ENCODE measurements at regions not wholly inside any gene's neighbourhood (a gene's known extent, or its start where the extent isn't known, plus 50 kb on each side); places are given as distances from the start of the nearest gene placed in this dataset.

DNA sequence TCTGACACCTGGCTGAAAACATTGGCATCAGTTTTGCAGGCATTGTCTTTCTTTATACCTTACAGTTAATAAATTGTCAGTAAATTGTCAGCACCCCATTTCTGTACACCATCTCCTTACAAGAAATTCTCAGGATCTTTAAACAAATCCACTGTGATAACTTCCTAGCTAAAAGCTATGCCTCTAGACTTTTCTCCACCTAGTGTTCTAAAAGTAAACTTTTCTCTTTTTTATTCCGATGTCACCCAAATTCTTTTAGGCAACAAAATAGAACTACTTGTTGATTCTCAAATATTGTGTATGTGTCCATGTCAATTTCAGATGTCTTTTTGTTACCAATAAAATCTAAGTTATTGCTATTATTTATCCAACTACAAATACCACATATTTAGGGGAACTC, 617.4 kb upstream of the NRXN1 start:
- no peak overlapping the region for H3K27ac Mint-ChIP-seq (ENCODE audit: low read depth, unreplicated experiment)
- no peaks in the 10 kb centered on the region for H3K9me3 Mint-ChIP-seq (ENCODE audit: unreplicated experiment)
- no peaks in the 10 kb centered on the region for H3K4me1 Mint-ChIP-seq (ENCODE audit: insufficient read depth, unreplicated experiment)
- intact Hi-C loops (cut with micrococcal nuclease), result no loop called here
- POLR2A ChIA-PET, result no interaction called here
- TF ChIP-seq, protein P1, sequence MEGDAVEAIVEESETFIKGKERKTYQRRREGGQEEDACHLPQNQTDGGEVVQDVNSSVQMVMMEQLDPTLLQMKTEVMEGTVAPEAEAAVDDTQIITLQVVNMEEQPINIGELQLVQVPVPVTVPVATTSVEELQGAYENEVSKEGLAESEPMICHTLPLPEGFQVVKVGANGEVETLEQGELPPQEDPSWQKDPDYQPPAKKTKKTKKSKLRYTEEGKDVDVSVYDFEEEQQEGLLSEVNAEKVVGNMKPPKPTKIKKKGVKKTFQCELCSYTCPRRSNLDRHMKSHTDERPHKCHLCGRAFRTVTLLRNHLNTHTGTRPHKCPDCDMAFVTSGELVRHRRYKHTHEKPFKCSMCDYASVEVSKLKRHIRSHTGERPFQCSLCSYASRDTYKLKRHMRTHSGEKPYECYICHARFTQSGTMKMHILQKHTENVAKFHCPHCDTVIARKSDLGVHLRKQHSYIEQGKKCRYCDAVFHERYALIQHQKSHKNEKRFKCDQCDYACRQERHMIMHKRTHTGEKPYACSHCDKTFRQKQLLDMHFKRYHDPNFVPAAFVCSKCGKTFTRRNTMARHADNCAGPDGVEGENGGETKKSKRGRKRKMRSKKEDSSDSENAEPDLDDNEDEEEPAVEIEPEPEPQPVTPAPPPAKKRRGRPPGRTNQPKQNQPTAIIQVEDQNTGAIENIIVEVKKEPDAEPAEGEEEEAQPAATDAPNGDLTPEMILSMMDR (IDR thresholded peaks at IDR 0.05; ENCODE audit: unreplicated experiment), result no peak
- CTCF ChIA-PET, result interaction anchor here (0.6 to 0.7 kb wide), 2 partner anchors 216 to 752 kb away, joined by 4 read pairs; no protein-coding TSS in a partner anchor
- no peaks in the 10 kb centered on the region for H3K27me3 Mint-ChIP-seq (ENCODE audit: insufficient read depth, unreplicated experiment)
- no peak for DNase-seq (ENCODE audit: unreplicated experiment)
- BruUV-seq (replicated peaks), result no TSS peak
- H3K4me3 Mint-ChIP-seq (ENCODE audit: unreplicated experiment), result no peak overlapping the region
- no peaks in the 10 kb centered on the region for H3K36me3 Mint-ChIP-seq (ENCODE audit: insufficient read depth, unreplicated experiment)

DNA sequence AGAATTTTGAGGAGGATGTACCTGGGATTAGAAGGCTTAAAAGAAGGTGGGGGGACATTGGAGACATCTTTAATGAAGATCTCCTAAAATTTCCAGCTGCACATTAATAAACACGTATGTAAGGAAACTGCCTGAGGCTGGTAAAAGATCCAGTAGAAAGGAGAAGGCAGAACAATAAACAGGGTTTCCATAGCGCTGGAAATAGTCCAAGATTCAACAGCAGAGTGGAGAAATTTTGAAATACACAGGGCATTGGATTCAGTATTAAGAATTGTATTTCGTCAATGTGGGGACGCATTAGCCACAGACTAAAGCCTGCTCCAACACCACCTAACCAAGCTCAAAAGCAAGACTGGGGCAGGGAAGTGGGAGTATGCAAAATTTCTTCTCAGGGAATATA, 606.9 kb upstream of the NRXN1 start:
- no peak overlapping the region for H3K4me3 Mint-ChIP-seq (ENCODE audit: unreplicated experiment)
- no peaks in the 10 kb centered on the region for H3K27me3 Mint-ChIP-seq (ENCODE audit: insufficient read depth, unreplicated experiment)
- ChIA-PET POLR2A (no interaction called here), CTCF (no interaction called here)
- no peak overlapping the region for H3K27ac Mint-ChIP-seq (ENCODE audit: low read depth, unreplicated experiment)
- H3K36me3 Mint-ChIP-seq (ENCODE audit: insufficient read depth, unreplicated experiment), result no peaks in the 10 kb centered on the region
- H3K9me3 Mint-ChIP-seq (ENCODE audit: unreplicated experiment), result peaks cover 8% of the 10 kb centered on the region
- intact Hi-C loops (cut with micrococcal nuclease), result no loop called here
- TF ChIP-seq, protein P1 (IDR thresholded peaks at IDR 0.05; ENCODE audit: unreplicated experiment), result no peak
- peak; percentile 37 for DNase-seq (ENCODE audit: unreplicated experiment)
- no TSS peak for BruUV-seq (replicated peaks)
- peaks cover 9% of the 10 kb centered on the region for H3K4me1 Mint-ChIP-seq (ENCODE audit: insufficient read depth, unreplicated experiment)

DNA sequence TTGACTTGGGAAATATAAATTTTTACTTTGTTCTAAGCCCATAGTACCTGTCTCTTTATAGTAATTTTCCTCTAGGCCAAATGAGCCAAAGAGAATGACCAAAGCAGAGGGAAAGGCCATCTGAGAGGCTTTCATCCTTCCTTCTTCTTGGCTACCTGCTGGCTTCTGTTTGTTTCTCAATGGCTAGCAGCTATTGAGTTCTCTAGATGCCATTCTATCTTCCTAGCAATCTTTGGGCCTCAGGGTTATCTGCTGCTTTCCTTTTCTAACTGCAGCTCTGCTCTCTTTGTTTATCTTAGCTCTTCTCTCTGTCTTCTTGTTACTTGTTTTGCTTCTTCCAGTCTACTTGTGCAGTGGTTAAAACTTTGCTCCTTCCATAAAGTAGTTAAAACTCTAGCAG, 601.1 kb upstream of the NRXN1 start:
- CTCF ChIA-PET, result interaction anchor here (0.7 kb wide), 1 partner anchor 77 kb away, joined by 3 read pairs; no protein-coding TSS in a partner anchor
- TF ChIP-seq, protein P1 (IDR thresholded peaks at IDR 0.05; ENCODE audit: unreplicated experiment), result no peak
- POLR2A ChIA-PET, result no interaction called here
- H3K9me3 Mint-ChIP-seq (ENCODE audit: unreplicated experiment), result no peaks in the 10 kb centered on the region
- H3K27me3 Mint-ChIP-seq (ENCODE audit: insufficient read depth, unreplicated experiment), result no peaks in the 10 kb centered on the region
- H3K4me3 Mint-ChIP-seq (ENCODE audit: unreplicated experiment), result no peak overlapping the region
- intact Hi-C loops (cut with micrococcal nuclease), result no loop called here
- H3K4me1 Mint-ChIP-seq (ENCODE audit: insufficient read depth, unreplicated experiment), result peaks cover under 1% of the 10 kb centered on the region
- no peak overlapping the region for H3K27ac Mint-ChIP-seq (ENCODE audit: low read depth, unreplicated experiment)
- DNase-seq (ENCODE audit: unreplicated experiment), result no peak
- no peaks in the 10 kb centered on the region for H3K36me3 Mint-ChIP-seq (ENCODE audit: insufficient read depth, unreplicated experiment)
- no TSS peak for BruUV-seq (replicated peaks)

DNA sequence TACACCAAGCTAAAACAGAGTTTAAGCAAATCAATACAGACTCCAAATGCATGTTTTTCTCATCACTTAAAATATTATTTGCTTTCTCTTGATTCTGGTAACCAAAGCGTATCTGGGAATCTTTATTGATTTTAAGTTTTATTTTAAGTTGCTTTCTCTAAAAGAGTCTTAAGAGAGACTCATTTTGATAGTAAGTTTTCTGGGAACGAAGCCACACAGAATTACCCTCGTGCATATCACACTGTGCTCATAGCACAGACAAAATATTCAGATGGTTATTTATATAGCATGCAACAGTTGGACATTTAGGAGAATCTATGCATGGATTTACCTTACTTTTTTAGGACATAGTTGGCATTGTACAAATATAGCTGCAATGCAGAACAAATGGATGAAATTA, 597.5 kb upstream of the NRXN1 start:
- no peaks in the 10 kb centered on the region for H3K9me3 Mint-ChIP-seq (ENCODE audit: unreplicated experiment)
- H3K4me3 Mint-ChIP-seq (ENCODE audit: unreplicated experiment), result no peak overlapping the region
- H3K27me3 Mint-ChIP-seq (ENCODE audit: insufficient read depth, unreplicated experiment), result no peaks in the 10 kb centered on the region
- POLR2A ChIA-PET, result no interaction called here
- intact Hi-C loops (cut with micrococcal nuclease), result no loop called here
- DNase-seq (ENCODE audit: unreplicated experiment), result no peak
- CTCF ChIA-PET, result interaction anchor here (0.5 kb wide), 1 partner anchor 293 kb away, joined by 3 read pairs; no protein-coding TSS in a partner anchor
- TF ChIP-seq, protein P1 (IDR thresholded peaks at IDR 0.05; ENCODE audit: unreplicated experiment), result no peak
- BruUV-seq (replicated peaks), result no TSS peak
- H3K27ac Mint-ChIP-seq (ENCODE audit: low read depth, unreplicated experiment), result no peak overlapping the region
- H3K36me3 Mint-ChIP-seq (ENCODE audit: insufficient read depth, unreplicated experiment), result no peaks in the 10 kb centered on the region
- no peaks in the 10 kb centered on the region for H3K4me1 Mint-ChIP-seq (ENCODE audit: insufficient read depth, unreplicated experiment)
